NB4 (cell line): ENCODE measurements at regions not wholly inside any gene's neighbourhood (a gene's known extent, or its start where the extent isn't known, plus 50 kb on each side); places are given as distances from the start of the nearest gene placed in this dataset.

Experiments
- MYC ChIP-seq: IDR thresholded peaks from 2 replicates; pipeline ENCODE4 v1.6.1; 2011; ENCODE audit warnings: low read depth, low read length
- POLR2A ChIP-seq: IDR thresholded peaks from 2 replicates; pipeline ENCODE4 v1.6.1; 2011; ENCODE audit warnings: mild to moderate bottlenecking; ENCODE audit not compliant: insufficient read length; ENCODE audit errors: extremely low read depth
- TF ChIP-seq, protein P1 (sequence below): IDR thresholded peaks from one replicate; pipeline ENCODE4 v1.5.1; 2012; ENCODE audit warnings: low read depth, low read length
- TF ChIP-seq, protein P2 (sequence below): IDR thresholded peaks from 2 replicates; pipeline ENCODE4 v1.6.1; 2011; ENCODE audit warnings: low read depth, low read length

DNA sequence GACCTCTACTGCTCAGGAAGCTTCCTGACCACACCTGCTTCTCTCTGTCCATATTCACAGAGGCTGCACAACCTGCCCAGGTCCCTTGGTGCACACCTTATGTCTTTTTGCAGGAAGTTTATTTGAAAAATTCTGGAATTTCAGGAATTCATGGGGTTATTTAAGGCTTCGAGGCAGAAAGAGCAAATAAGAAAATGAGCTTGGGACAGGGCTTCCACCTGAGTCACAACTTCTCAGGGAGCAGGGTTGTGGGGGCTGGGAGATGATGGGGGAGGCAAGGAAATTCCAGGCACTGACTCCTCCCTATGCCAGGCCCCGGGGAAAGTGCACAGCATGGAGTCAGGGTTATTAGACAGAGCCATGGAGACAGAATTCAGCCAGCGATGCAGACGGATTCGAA, 57.7 kb downstream of the INHBB start:
- TF ChIP-seq, protein P1, sequence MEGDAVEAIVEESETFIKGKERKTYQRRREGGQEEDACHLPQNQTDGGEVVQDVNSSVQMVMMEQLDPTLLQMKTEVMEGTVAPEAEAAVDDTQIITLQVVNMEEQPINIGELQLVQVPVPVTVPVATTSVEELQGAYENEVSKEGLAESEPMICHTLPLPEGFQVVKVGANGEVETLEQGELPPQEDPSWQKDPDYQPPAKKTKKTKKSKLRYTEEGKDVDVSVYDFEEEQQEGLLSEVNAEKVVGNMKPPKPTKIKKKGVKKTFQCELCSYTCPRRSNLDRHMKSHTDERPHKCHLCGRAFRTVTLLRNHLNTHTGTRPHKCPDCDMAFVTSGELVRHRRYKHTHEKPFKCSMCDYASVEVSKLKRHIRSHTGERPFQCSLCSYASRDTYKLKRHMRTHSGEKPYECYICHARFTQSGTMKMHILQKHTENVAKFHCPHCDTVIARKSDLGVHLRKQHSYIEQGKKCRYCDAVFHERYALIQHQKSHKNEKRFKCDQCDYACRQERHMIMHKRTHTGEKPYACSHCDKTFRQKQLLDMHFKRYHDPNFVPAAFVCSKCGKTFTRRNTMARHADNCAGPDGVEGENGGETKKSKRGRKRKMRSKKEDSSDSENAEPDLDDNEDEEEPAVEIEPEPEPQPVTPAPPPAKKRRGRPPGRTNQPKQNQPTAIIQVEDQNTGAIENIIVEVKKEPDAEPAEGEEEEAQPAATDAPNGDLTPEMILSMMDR, result no peak
- TF ChIP-seq MYC, result no peak
- TF ChIP-seq POLR2A, result no peak
- TF ChIP-seq, protein P2, sequence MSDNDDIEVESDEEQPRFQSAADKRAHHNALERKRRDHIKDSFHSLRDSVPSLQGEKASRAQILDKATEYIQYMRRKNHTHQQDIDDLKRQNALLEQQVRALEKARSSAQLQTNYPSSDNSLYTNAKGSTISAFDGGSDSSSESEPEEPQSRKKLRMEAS, result no peak
